NB4 (cell line): ENCODE measurements at regions not wholly inside any gene's neighbourhood (a gene's known extent, or its start where the extent isn't known, plus 50 kb on each side); places are given as distances from the start of the nearest gene placed in this dataset.

Experiments
- POLR2A ChIP-seq: IDR thresholded peaks from 2 replicates; pipeline ENCODE4 v1.6.1; 2011; ENCODE audit warnings: mild to moderate bottlenecking; ENCODE audit not compliant: insufficient read length; ENCODE audit errors: extremely low read depth
- TF ChIP-seq, protein P1 (sequence below): IDR thresholded peaks from one replicate; pipeline ENCODE4 v1.5.1; 2012; ENCODE audit warnings: low read depth, low read length

DNA sequence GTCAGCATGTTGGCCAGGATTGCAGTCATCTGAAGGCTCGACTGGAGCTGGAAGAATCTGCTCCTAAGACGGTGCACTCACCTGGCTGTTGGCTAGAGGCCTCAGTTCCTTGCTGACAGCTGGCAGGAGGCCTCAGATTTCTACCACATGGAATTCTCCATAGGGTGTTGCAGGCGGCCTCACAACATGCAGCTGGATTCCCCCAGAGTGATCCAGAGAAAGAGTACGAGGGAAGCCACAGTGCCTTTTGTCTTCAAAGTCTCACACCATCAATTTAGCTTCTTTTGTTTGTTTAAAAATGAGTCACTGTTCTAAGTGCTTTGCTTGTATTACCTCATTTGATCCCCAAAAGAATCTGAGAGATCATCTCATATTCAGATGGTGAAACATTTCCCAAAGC is 65.5 kb upstream of the FYN start:
- TF ChIP-seq POLR2A = no peak
- TF ChIP-seq, protein P1, sequence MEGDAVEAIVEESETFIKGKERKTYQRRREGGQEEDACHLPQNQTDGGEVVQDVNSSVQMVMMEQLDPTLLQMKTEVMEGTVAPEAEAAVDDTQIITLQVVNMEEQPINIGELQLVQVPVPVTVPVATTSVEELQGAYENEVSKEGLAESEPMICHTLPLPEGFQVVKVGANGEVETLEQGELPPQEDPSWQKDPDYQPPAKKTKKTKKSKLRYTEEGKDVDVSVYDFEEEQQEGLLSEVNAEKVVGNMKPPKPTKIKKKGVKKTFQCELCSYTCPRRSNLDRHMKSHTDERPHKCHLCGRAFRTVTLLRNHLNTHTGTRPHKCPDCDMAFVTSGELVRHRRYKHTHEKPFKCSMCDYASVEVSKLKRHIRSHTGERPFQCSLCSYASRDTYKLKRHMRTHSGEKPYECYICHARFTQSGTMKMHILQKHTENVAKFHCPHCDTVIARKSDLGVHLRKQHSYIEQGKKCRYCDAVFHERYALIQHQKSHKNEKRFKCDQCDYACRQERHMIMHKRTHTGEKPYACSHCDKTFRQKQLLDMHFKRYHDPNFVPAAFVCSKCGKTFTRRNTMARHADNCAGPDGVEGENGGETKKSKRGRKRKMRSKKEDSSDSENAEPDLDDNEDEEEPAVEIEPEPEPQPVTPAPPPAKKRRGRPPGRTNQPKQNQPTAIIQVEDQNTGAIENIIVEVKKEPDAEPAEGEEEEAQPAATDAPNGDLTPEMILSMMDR = no peak
